SHP77 (cell line): ENCODE measurements at regions not wholly inside any gene's neighbourhood (a gene's known extent, or its start where the extent isn't known, plus 50 kb on each side); places are given as distances from the start of the nearest gene placed in this dataset.
"Not testable (repeated sequence)": the region's sequence is repeated elsewhere in the genome, so short reads cannot be mapped to it uniquely, and the experiment has no call there.

ENCODE experiments used
- DNase-seq, 2 experiments: peaks; one replicate each; lab custom pipeline; 2025; lab: John Stamatoyannopoulos, UW

- no peak for DNase-seq
These were observed 124.1 kb upstream of the NEIL3 start for GRCh38 chr4:177185579-177185978.

DNA sequence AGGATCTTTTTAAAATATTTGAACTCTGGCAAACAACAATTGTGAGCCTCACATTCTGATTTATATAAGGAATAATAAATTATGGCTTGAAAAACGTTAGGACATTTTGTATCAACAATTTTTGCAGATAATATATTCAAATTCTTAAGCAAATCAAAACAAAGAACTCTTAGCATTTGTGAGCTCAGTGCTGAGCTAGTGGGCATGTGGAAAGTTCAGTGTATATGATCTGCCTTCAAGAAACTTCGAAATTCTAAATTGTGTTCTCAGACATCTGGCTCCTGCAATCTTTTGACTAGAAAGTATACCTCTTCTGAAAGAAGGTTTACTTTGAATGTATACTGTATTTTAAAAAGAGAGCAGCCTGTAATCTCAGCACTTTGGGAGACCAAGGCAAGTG is 122.3 kb upstream of the NEIL3 start:
- DNase-seq: no peak

- no peak for DNase-seq
These were observed 118.6 kb upstream of the NEIL3 start for GRCh38 chr4:177190995-177191580.

GRCh38 chr4:177191586-177191985 is 118.1 kb upstream of the NEIL3 start:
- DNase-seq: no peak

DNA sequence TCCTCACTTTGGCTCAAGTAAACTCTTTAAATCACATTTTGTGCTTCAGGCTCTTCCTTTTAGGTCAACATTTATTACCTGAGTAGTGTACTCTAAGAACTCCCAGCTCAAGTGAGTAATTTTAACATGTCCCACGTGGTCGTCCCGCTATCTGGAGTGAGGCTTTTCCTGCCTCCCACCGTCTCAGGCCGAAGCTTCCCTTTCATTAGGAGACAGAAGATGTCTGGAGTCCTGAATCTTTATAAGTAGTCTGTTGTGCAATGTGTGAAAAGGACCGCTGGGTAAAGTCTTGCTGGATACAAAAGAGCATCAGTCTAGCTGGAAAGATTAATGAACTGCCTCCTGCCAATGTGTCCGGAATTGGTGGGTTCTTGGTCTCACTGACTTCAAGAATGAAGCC is 117.7 kb upstream of the NEIL3 start:
- DNase-seq: no peak

GRCh38 chr4:177193024-177193715 is 116.5 kb upstream of the NEIL3 start:
- DNase-seq: not testable (repeated sequence)

- no peak for DNase-seq
These were observed 114.8 kb upstream of the NEIL3 start for GRCh38 chr4:177194906-177195305.

DNA sequence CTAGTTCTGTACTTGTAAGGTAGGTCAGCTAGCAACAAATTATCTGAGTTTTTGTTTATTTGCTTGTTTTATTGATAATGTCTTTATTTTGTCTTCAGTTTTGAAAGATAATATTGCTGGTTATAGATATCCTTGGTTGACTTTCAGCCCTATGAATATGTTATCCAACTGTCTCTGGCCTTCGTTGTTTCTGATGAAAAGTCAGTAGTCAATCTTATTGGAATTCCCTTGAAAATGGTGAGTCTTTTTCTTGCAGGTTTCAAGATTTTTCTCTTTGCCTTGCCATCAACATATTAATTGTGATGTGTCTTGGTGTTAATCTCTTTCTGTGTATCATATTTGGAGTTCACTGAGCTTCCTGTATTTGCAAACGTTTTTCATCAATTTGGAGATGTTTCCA is 113.1 kb upstream of the NEIL3 start:
- DNase-seq: no peak

DNA sequence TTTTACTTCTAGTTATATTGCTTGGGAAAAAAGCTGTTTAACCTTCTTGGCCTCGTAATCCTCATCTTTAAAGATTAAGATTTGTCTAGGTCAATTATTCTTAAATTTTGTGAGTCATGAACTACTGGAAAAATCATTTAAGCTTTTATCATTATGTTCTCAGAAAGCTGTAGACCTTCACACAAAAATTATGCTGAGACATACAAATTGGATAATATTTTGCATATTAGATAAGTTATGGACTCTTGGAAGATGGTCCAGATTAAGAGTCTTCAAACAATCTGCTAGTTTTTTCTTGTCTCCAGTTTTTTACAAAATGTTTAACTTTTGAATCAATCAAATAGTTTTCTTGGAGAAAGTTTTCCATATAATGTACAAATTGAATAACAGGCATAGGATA is 108.1 kb upstream of the NEIL3 start:
- no peak for DNase-seq

DNA sequence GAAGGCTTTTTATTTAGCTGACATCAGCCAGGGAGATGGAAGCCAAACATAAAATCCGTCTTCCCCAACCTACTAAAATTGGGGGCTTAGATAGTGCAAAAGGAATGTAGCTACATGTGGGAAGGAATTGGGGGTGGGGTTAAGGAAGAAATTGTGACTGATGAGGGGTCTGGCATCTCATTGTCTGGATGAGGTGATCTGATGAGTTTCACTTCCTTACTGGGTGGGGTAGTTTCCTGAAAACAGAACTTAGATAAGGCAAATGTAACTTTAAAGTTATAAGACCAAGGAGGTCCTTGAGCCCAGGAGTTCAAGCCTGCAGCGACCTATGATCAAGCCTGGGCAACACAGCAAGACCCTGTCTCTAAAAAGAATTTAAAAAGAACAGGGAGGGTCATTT is 105.5 kb upstream of the NEIL3 start:
- DNase-seq: no peak

DNA sequence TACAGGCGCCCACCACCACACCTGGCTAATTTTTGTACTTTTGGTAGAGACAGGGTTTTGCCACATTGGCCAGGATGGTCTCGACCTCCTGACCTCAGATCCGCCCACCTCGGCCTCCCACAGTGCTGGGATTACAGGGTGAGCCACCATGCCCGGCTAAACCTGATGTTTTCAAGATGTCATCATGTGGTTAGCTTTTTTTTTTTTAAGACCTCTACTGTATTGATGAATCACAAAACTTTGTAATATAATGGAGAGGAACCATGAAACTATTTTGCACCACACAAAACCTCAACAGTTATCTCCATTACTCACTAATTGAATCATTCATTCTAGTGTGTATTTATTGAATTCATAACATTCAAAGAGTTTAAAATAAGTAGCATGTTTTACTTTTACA is 94.7 kb upstream of the NEIL3 start:
- DNase-seq: no peak

DNA sequence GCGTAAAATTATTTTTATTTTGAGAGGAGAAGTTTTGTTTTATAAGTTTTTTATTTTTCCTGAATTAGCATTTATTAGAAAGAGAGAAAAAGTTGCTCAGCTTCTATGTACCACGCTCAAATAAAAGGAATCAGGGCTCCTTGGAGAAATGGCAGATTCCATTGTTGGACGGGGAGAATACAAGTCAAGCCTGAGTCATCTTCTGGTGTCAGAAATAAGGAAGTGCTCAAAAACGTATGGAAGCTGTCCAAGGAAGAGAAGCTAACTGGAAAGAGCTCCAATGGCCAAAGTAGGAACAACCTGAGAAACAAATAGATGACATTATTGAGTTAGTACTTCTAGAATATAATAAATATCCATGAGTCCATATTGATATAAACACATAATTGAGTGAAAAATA is 89.3 kb upstream of the NEIL3 start:
- no peak for DNase-seq

DNA sequence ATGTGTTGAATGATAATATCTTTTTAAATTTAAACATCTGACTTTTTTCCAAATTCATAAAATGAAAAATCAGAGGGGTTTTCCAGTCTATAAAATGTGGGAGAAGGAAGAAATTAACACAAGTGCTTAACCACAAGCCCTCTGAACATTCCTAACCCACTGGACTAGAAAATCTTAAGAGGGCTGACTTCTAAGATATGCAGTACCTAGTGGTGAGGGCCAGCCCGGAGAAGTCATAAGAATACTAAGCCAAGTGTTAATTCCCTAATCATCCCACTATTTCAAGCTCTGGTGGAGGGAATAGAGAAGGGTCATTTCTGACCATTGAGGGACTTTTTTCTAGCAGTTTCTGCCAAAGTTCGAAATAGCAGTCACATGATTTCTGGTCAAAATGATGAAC is 86.9 kb upstream of the NEIL3 start:
- DNase-seq: no peak

- DNase-seq: no peak
These were observed 84.1 kb upstream of the NEIL3 start for GRCh38 chr4:177225605-177226004.

DNA sequence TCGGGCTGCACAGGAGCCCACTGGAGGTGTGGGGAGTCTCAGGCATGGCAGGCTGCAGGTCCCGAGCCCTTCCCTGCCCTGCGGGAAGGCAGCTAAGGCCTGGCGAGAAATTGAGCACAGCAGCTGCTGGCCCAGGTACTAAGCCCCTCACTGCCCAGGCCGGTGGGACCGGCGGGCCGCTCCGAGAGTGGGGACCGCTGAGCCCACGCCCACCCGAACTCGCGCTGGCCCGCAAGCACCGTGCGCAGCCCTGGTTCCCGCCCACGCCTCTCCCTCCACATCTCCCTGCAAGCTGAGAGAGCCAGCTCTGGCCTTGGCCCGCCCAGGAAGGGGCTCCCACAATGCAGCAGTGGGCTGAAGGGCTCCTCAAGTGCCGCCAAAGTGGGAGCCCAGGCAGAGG is 82.0 kb upstream of the NEIL3 start:
- DNase-seq: no peak

GRCh38 chr4:177228599-177228998 is 81.1 kb upstream of the NEIL3 start:
- no peak for DNase-seq

GRCh38 chr4:177229331-177229730 is 80.3 kb upstream of the NEIL3 start:
- DNase-seq: no peak

DNA sequence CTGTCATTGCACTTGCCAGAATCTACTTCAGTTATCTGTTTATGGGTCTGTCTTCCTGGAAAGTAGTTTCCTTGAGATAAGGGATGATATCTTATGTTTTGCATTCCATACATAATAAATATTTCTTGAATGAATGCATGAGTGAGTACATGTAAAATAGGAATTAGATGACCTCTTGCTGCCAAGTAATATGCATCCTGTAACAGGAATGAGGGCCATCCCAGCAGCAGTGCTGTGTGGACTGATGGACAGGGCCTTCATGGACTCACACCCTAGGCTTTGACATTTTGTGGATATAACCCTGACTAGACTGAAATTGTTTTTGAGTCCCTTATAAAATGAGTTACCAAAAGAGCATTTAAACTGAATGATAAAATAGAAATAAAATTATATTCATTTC is 77.2 kb upstream of the NEIL3 start:
- DNase-seq: no peak

GRCh38 chr4:177235026-177235425 is 74.6 kb upstream of the NEIL3 start:
- no peak for DNase-seq

DNA sequence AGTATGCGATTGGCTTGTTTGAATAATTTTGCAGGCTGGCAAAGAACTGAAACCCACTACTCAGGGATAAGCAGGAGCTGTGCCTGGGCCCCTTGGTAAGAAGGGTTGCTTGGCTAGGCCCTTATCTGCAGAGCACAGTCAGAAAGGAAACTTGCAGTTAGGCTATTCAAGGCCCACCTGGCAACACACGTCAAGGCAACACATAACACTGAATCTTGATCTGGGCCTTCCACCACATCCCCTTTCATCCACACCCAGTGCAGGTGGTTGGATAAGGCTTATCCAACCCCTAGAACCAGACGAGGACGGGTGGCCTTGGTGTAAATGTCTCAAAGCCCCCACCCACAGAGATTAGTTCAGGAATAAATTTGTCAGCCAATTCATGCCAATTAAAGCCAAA is 72.8 kb upstream of the NEIL3 start:
- no peak for DNase-seq

DNA sequence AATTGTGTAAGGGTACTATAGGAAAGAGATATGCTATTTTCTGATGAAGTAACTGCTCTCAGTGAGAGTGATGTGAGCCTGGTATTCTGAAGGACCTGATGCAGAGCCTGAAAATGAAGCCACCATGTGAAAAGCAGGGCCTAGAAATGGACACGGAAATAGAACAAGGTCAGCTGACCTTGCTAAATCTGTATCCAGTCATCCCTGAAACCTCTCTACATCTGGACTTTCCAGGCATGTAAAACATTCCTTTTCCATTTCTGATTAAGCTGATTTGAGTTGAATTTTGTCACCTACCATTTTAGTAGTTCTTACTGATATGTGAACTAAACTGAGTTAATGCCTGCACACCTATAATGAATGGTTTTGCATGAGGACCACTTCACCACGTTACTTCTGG is 72.4 kb upstream of the NEIL3 start:
- no peak for DNase-seq

GRCh38 chr4:177239477-177239876 is 70.2 kb upstream of the NEIL3 start:
- DNase-seq: no peak

- no peak for DNase-seq
These were observed 69.8 kb upstream of the NEIL3 start for GRCh38 chr4:177239878-177240277.

GRCh38 chr4:177242651-177243286 is 66.9 kb upstream of the NEIL3 start:
- DNase-seq: no peak
